Endodermal cell (in vitro differentiated cells): ENCODE measurements at regions not wholly inside any gene's neighbourhood (a gene's known extent, or its start where the extent isn't known, plus 50 kb on each side); places are given as distances from the start of the nearest gene placed in this dataset.

Experiments used
- DNase-seq: peaks from one replicate; pipeline ENCODE4 v3.0.0-alpha.2; 2017
- H3K27ac ChIP-seq: 2 replicates; pipeline ENCODE4 v1.5.1; 2013; ENCODE audit warnings: mild to moderate bottlenecking, low read depth, low read length, moderate library complexity
- H3K27me3 ChIP-seq: 2 replicates; pipeline ENCODE4 v1.6.1; 2013; ENCODE audit warnings: mild to moderate bottlenecking, low read length, moderate library complexity; ENCODE audit not compliant: insufficient read depth, control insufficient read depth, poor library complexity, severe bottlenecking
- H3K36me3 ChIP-seq: 2 replicates; pipeline ENCODE4 v1.7.0; 2013; ENCODE audit warnings: mild to moderate bottlenecking, low read length, moderate library complexity; ENCODE audit not compliant: control insufficient read depth, insufficient read depth
- H3K4me1 ChIP-seq: one replicate; pipeline ENCODE4 v1.7.0; 2013; ENCODE audit warnings: low read length; ENCODE audit not compliant: control insufficient read depth, insufficient read depth
- H3K4me3 ChIP-seq: 2 replicates; pipeline ENCODE4 v1.5.1; 2013; ENCODE audit warnings: mild to moderate bottlenecking, low read length, moderate library complexity
- H3K9ac ChIP-seq: 2 replicates; pipeline ENCODE4 v1.6.1; 2013; ENCODE audit warnings: mild to moderate bottlenecking, low read length, moderate library complexity; ENCODE audit not compliant: poor library complexity, severe bottlenecking; ENCODE audit errors: extremely low read depth
- H3K9me3 ChIP-seq: 2 replicates; pipeline ENCODE4 v1.6.1; 2013; ENCODE audit warnings: mild to moderate bottlenecking, low read length, moderate library complexity; ENCODE audit not compliant: control insufficient read depth
- H3K27ac Mint-ChIP-seq: 2 replicates; pipeline ENCODE4 v1.8.0; 2020; ENCODE audit warnings: mixed read lengths
- H3K27me3 Mint-ChIP-seq: 2 replicates; pipeline ENCODE4 v1.8.0; 2021; ENCODE audit warnings: mild to moderate bottlenecking, mixed read lengths; ENCODE audit not compliant: insufficient read depth
- H3K36me3 Mint-ChIP-seq: 2 replicates; pipeline ENCODE4 v1.8.0; 2020; ENCODE audit warnings: low read depth, mixed read lengths
- H3K4me1 Mint-ChIP-seq: 2 replicates; pipeline ENCODE4 v1.8.0; 2020; ENCODE audit warnings: mixed read lengths
- H3K4me3 Mint-ChIP-seq: 2 replicates; pipeline ENCODE4 v1.8.0; 2020; ENCODE audit warnings: mild to moderate bottlenecking, moderate library complexity, mixed read lengths
- H3K9me3 Mint-ChIP-seq: 2 replicates; pipeline ENCODE4 v1.8.0; 2020; ENCODE audit warnings: mild to moderate bottlenecking, mixed read lengths
- WGBS, 2 experiments: methylation state at CpG; one replicate each; pipeline versions ENCODE4 v1.1.5 to v1.1.7; 2013; ENCODE audit warnings: missing lambda C conversion rate in 2 of 2, mixed read lengths in 1 of 2; ENCODE audit not compliant: insufficient coverage in 1 of 2, insufficient read length in 1 of 2; 5-methylcytosine and 5-hydroxymethylcytosine counted together
- TF ChIP-seq, protein P1 (sequence below): fragments of 200-600 bp; sonication (generic); conservative IDR thresholded peaks from 2 replicates; pipeline ENCODE4 v1.5.0; 2021; ENCODE audit warnings: antibody characterized with exemption, mild to moderate bottlenecking

DNA sequence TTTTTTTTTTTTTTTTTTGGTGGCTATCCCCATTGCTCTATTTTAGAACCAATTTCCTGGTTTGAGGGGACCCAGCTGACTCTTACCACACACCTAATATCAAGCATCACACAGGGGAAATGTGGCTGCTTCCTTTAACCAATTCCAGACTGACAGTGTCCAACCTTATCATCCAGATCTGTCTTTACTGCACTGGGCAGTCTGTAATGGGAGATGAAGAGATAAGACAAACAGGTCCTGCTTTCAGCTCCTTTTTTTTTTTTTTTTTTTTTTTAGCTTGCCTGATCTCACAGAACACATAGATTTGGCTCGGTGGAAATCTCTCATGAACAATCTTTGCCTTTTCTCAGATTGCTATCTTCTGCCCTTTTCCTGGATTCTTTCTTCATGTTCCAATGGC, 198.8 kb upstream of the TYRP1 start:
- Histone ChIP-seq H3K27me3 (no peaks in the 10 kb centered on the region), H3K27ac (no peak overlapping the region), H3K9ac (no peak overlapping the region), H3K4me1 (no peaks in the 10 kb centered on the region), H3K4me3 (no peak overlapping the region), H3K9me3 (no peaks in the 10 kb centered on the region), H3K36me3 (no peaks in the 10 kb centered on the region)
- TF ChIP-seq, protein P1, sequence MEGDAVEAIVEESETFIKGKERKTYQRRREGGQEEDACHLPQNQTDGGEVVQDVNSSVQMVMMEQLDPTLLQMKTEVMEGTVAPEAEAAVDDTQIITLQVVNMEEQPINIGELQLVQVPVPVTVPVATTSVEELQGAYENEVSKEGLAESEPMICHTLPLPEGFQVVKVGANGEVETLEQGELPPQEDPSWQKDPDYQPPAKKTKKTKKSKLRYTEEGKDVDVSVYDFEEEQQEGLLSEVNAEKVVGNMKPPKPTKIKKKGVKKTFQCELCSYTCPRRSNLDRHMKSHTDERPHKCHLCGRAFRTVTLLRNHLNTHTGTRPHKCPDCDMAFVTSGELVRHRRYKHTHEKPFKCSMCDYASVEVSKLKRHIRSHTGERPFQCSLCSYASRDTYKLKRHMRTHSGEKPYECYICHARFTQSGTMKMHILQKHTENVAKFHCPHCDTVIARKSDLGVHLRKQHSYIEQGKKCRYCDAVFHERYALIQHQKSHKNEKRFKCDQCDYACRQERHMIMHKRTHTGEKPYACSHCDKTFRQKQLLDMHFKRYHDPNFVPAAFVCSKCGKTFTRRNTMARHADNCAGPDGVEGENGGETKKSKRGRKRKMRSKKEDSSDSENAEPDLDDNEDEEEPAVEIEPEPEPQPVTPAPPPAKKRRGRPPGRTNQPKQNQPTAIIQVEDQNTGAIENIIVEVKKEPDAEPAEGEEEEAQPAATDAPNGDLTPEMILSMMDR: no peak
- Mint-ChIP-seq H3K9me3 (no peaks in the 10 kb centered on the region), H3K4me3 (no peak overlapping the region), H3K27me3 (no peaks in the 10 kb centered on the region), H3K36me3 (no peaks in the 10 kb centered on the region), H3K4me1 (peaks cover 11% of the 10 kb centered on the region), H3K27ac (no peak overlapping the region)
- no peak for DNase-seq
- 86 to 96% methylated on average over 1 of the region's 1 CpG for WGBS, 2 experiments

DNA sequence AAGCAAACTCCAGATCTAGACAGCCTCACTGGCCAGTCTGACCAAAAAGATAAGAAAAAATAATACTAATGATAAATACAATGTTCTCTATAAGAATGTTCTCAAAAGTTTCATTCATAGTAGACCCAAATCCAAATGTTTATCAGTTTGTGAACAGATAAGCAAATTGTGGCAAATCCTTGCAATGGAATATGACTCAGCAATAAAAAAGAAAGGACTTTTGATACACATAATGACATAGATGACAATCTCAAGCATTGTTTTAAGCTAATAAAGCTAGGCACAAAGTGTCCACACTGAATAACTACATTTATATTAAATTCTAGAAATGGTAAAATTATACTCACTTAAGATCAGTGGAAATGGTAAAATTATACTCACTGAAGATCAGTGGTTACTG, 195.4 kb upstream of the TYRP1 start:
- Mint-ChIP-seq H3K27me3 (no peaks in the 10 kb centered on the region), H3K27ac (no peak overlapping the region), H3K4me3 (no peak overlapping the region), H3K4me1 (peaks cover 11% of the 10 kb centered on the region), H3K36me3 (no peaks in the 10 kb centered on the region), H3K9me3 (no peaks in the 10 kb centered on the region)
- Histone ChIP-seq H3K4me1 (no peaks in the 10 kb centered on the region), H3K36me3 (no peaks in the 10 kb centered on the region), H3K9ac (no peak overlapping the region), H3K27me3 (no peaks in the 10 kb centered on the region), H3K9me3 (no peaks in the 10 kb centered on the region), H3K27ac (no peak overlapping the region), H3K4me3 (no peak overlapping the region)
- DNase-seq: no peak
- TF ChIP-seq, protein P1: no peak

DNA sequence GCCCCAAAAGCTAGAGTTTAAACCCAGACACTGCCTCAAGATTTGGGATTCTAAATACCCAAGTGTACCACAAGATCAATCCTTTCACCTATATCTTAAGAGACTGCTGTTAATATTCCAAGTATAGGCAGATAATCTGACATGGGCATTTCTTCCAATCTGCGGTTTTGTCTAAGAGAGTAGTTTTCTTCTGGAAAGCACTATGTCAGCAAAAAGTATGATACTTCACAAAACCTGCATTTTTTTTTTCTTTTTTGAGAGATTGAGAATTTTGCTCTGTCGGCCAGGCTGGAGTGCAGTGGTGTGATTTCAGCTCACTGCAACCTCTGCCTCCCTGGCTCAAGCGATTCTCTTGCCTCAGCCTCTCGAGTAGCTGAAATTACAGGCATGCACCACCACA, 190.7 kb upstream of the TYRP1 start:
- H3K27me3 Mint-ChIP-seq: no peaks in the 10 kb centered on the region
- H3K27ac ChIP-seq: no peak overlapping the region
- H3K9ac ChIP-seq: no peak overlapping the region
- no peaks in the 10 kb centered on the region for H3K36me3 Mint-ChIP-seq
- no peak for DNase-seq
- TF ChIP-seq, protein P1: no peak
- no peaks in the 10 kb centered on the region for H3K9me3 ChIP-seq
- H3K4me3 ChIP-seq: no peak overlapping the region
- no peak overlapping the region for H3K4me3 Mint-ChIP-seq
- no peaks in the 10 kb centered on the region for H3K4me1 ChIP-seq
- no peaks in the 10 kb centered on the region for H3K27me3 ChIP-seq
- H3K27ac Mint-ChIP-seq: no peak overlapping the region
- no peaks in the 10 kb centered on the region for H3K4me1 Mint-ChIP-seq
- no peaks in the 10 kb centered on the region for H3K9me3 Mint-ChIP-seq
- WGBS, 2 experiments: 81 to 93% methylated on average over 3 to 4 of the region's 4 CpGs
- H3K36me3 ChIP-seq: no peaks in the 10 kb centered on the region
